ENCODE measurements at regions not wholly inside any gene's neighbourhood (a gene's known extent, or its start where the extent isn't known, plus 50 kb on each side); places are given as distances from the start of the nearest gene placed in this dataset.

GRCh38 chr18:72470391-72470790 is 73.8 kb downstream of the CBLN2 start:
- DNase-seq (ENCODE audit: low read depth) = no peak

- no peak for DNase-seq (ENCODE audit: low read depth)
These were observed 76.0 kb downstream of the CBLN2 start for GRCh38 chr18:72468021-72468710.

- DNase-seq (ENCODE audit: low read depth) = peak; percentile 36
These were observed 83.9 kb downstream of the CBLN2 start for GRCh38 chr18:72460210-72460680.

- DNase-seq (ENCODE audit: low read depth) = no peak
These were observed 85.9 kb downstream of the CBLN2 start for GRCh38 chr18:72458271-72458670.

GRCh38 chr18:72456802-72457201 is 87.3 kb downstream of the CBLN2 start:
- peak; percentile 35 for DNase-seq (ENCODE audit: low read depth)

GRCh38 chr18:72452328-72452727 is 91.8 kb downstream of the CBLN2 start:
- DNase-seq (ENCODE audit: low read depth) = no peak

GRCh38 chr18:72444798-72445155 is 99.4 kb downstream of the CBLN2 start:
- DNase-seq (ENCODE audit: low read depth) = no peak

GRCh38 chr18:72444111-72444797 is 99.9 kb downstream of the CBLN2 start:
- no peak for DNase-seq (ENCODE audit: low read depth)

- no peak for DNase-seq (ENCODE audit: low read depth)
These were observed 107.7 kb downstream of the CBLN2 start for GRCh38 chr18:72436401-72436800.

- DNase-seq (ENCODE audit: low read depth) = no peak
These were observed 110.4 kb downstream of the CBLN2 start for GRCh38 chr18:72433756-72434155.

GRCh38 chr18:72427721-72428120 is 116.4 kb downstream of the CBLN2 start:
- no peak for DNase-seq (ENCODE audit: low read depth)

GRCh38 chr18:72419914-72420313 is 124.2 kb downstream of the CBLN2 start:
- no peak for DNase-seq (ENCODE audit: low read depth)

GRCh38 chr18:72412927-72413326 is 131.2 kb downstream of the CBLN2 start:
- no peak for DNase-seq (ENCODE audit: low read depth)

- DNase-seq (ENCODE audit: low read depth) = no peak
These were observed 132.9 kb downstream of the CBLN2 start for GRCh38 chr18:72411261-72411660.

- DNase-seq (ENCODE audit: low read depth) = no peak
These were observed 133.7 kb downstream of the CBLN2 start for GRCh38 chr18:72410399-72410798.

GRCh38 chr18:72409903-72410302 is 134.2 kb downstream of the CBLN2 start:
- DNase-seq (ENCODE audit: low read depth) = no peak

- no peak for DNase-seq (ENCODE audit: low read depth)
These were observed 137.1 kb downstream of the CBLN2 start for GRCh38 chr18:72407048-72407447.

GRCh38 chr18:72391951-72392350 is 152.2 kb downstream of the CBLN2 start:
- DNase-seq (ENCODE audit: low read depth) = no peak

GRCh38 chr18:72391427-72391826 is 152.7 kb downstream of the CBLN2 start:
- no peak for DNase-seq (ENCODE audit: low read depth)

- DNase-seq (ENCODE audit: low read depth) = no peak
These were observed 166.1 kb downstream of the CBLN2 start for GRCh38 chr18:72378016-72378415.

GRCh38 chr18:72376256-72376655 is 167.9 kb downstream of the CBLN2 start:
- DNase-seq (ENCODE audit: low read depth) = no peak

GRCh38 chr18:72375618-72376017 is 168.5 kb downstream of the CBLN2 start:
- DNase-seq (ENCODE audit: low read depth) = peak; percentile 28

GRCh38 chr18:72372076-72372475 is 172.1 kb downstream of the CBLN2 start:
- DNase-seq (ENCODE audit: low read depth) = no peak

- no peak for DNase-seq (ENCODE audit: low read depth)
These were observed 175.8 kb downstream of the CBLN2 start for GRCh38 chr18:72368308-72368707.

Data from HS-5 (cell line).